C4-2B (cell line): ENCODE measurements at regions not wholly inside any gene's neighbourhood (a gene's known extent, or its start where the extent isn't known, plus 50 kb on each side); places are given as distances from the start of the nearest gene placed in this dataset.
"Not testable (repeated sequence)": the region's sequence is repeated elsewhere in the genome, so short reads cannot be mapped to it uniquely, and the experiment has no call there.

Experiments used
- H3K27ac ChIP-seq: fragments of 450-650 bp; 2 replicates; pipeline ENCODE4 v1.5.1; 2017
- ZFX ChIP-seq: fragments of 450-650 bp; IDR thresholded peaks from 2 replicates; pipeline ENCODE4 v1.6.1; 2017
- TF ChIP-seq, protein P1 (sequence below): fragments of 450-650 bp; conservative IDR thresholded peaks from 2 replicates; pipeline ENCODE4 v1.5.1; 2017; ENCODE audit warnings: mild to moderate bottlenecking

DNA sequence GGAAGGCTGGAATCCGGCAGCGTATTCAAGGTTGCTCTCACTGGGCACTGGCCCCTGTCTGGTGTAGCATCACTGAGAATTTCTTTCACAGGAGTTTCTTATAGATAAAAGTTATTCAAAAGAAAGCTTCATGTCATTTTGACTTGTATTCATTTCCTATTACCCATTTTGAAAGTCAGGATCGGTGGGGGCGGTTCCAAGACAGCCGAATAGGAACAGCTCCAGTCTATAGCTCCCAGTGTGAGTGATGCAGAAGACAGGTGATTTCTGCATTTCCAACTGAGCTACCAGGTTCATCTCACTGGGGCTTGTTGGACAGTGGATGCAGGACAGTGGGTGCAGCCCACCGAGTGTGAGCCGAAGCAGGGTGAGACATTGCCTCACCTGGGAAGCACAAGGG is 51.5 kb upstream of the CDC42EP3 start:
- not testable (repeated sequence) for H3K27ac ChIP-seq

DNA sequence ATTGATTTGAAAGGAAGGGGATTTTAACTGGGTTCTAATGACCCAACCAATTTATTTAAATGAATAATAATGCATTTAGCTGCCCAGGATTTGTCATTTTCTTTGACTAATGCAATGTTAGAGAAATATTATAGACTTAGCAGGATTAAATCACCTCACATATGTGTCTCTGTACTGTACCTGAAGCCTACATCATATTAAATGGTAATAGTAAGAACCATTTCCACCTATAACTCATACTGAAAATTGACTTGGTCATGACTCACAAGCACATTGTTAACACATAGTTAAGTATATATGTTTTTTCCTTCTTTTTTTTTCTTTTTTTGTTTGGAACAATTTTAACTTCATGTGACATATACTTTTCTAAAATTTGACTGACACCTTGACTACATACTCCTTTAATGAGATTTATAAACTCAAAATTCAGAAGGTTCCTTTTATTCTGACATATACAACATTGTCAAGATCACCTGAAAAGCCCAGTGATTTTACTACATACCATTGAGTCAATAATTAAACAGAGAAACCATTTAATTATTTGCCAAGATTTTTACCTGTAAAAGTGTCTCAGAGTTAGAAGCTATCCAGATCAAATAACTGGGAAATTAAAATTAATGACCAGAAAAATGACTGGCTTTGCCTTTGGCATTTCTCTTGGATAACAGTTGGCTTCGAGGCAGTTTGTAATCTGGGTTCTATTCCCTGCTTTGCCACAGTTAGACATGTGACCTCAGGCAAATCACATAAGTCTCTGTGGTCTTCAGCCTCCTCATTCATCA is 58.8 kb upstream of the CDC42EP3 start:
- H3K27ac ChIP-seq, result no peak overlapping the region
- TF ChIP-seq, protein P1, sequence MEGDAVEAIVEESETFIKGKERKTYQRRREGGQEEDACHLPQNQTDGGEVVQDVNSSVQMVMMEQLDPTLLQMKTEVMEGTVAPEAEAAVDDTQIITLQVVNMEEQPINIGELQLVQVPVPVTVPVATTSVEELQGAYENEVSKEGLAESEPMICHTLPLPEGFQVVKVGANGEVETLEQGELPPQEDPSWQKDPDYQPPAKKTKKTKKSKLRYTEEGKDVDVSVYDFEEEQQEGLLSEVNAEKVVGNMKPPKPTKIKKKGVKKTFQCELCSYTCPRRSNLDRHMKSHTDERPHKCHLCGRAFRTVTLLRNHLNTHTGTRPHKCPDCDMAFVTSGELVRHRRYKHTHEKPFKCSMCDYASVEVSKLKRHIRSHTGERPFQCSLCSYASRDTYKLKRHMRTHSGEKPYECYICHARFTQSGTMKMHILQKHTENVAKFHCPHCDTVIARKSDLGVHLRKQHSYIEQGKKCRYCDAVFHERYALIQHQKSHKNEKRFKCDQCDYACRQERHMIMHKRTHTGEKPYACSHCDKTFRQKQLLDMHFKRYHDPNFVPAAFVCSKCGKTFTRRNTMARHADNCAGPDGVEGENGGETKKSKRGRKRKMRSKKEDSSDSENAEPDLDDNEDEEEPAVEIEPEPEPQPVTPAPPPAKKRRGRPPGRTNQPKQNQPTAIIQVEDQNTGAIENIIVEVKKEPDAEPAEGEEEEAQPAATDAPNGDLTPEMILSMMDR, result no peak
- TF ChIP-seq ZFX, result no peak

DNA sequence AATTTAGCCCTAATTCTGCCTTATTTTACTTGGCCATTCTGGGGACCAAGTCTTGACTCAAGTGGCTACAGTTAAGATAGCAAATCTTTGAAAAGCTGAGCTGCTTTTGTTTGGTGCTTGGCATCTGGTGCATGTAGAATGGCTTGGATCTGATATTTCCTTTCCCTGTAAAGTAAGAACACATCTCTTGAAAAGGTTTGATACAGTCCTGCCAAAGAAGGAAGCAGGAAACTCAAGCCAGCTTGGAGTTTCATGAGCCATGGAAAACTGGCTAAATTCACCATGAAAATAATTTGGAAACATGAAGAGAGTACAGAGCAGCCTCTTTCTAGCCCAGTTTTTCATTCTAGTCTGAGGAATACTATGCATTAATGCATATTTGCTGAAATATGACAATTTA is 61.0 kb upstream of the CDC42EP3 start:
- H3K27ac ChIP-seq, result not testable (repeated sequence)

DNA sequence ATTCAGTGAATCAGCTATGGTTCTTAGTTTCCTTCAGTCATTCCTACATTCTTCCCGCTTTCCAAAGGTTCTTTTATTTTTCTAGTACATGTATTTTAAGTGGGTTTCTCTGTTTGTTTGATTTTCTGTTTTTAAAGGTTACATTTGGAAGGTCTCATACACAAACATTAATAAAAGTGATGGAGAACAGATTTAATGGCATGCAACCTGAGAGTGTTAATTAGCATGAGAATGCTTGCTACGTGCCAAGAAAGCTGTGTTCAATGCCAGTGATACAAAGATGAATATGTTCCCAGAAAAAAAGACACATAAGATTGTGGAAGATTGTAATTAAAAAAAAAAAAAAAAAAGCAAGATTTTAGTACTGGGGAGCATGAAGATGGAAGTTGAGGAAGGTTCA is 61.8 kb upstream of the CDC42EP3 start:
- no peak overlapping the region for H3K27ac ChIP-seq
- TF ChIP-seq, protein P1, result no peak
- no peak for TF ChIP-seq ZFX

DNA sequence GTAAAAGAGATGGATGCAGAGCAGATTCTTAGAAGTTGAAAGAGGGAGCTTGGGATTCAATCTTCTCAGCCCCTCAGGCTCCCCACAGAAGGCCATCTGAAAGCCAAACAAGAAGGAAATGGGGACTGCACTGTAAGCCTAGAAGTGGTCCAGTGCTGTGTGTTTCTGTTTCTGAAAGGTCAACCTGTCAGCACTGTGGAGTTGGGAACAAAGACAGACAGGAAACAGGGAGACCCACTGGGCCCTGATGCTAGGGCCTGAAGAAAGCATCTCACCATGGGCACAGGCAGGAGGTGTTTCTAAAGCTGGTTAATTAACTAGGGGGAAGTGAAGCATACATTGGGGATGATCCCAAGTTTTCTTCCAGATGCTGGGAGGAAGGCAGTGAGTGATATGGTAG is 62.5 kb upstream of the CDC42EP3 start:
- not testable (repeated sequence) for H3K27ac ChIP-seq

DNA sequence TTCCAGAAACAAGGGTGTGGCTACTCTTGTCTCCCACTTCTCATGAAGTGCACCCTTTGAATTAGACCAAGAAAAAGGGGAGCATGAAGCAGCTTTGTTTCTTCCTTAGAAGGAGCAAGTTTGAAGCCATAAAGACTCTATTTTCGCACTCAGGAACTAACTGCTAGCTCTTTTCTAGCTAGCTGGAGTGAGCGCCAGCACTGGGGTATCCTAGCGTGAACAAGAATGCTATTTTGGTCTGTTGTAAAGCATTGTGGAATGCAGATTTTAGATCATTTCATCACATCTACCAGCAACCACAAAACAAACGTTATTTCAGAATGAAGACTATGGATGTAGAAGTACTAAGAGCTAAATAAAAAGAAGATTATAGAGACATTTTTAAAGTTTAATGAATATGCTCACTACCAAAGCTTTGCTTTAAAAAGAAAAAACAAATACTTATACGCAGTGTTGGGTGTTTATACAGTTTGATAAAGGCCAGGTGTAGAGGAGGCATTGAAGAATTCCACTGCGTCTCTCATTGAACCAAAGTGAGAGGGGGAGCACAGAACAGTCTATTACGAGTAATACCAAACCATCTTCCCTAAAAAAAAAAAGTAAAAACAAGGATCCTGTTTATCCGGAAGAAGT is 63.6 kb upstream of the CDC42EP3 start:
- H3K27ac ChIP-seq, result not testable (repeated sequence)

DNA sequence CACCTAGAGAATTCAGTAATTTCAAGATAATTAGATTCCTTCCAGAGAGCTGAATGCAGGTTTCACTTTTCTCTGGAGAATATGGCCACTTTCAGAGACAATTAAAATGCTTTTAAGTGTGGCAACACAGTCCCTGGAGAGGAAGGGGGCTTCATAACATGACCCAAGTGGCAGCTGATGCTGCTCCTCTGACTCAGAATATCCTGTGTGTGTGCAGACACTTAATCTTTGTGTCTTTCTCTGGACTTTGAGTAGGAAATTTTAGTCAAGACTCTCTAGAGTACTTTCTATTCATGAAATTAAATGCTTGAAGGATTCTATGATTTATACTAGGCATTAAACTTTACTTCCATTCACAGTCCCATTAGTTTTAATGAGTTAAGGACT is 64.1 kb upstream of the CDC42EP3 start:
- not testable (repeated sequence) for H3K27ac ChIP-seq

DNA sequence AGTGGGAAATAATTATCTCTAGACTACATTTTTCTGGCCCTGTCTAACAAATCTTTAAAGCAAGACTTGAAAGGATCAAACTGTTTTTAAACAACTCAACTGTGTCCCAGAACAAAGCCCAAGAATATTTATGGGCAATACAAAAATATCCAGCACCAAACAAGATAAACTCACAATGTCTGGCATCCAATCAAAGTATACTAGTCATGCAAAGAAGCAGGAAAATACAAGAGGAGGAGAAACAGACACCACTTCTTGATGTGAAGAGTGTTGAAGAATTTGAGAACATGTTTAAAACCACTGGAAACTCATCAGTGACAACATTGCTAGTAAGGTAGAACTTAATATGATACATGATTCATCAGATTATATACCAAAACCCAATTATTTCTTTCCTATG is 66.1 kb upstream of the CDC42EP3 start:
- no peak overlapping the region for H3K27ac ChIP-seq
- TF ChIP-seq, protein P1, result no peak

DNA sequence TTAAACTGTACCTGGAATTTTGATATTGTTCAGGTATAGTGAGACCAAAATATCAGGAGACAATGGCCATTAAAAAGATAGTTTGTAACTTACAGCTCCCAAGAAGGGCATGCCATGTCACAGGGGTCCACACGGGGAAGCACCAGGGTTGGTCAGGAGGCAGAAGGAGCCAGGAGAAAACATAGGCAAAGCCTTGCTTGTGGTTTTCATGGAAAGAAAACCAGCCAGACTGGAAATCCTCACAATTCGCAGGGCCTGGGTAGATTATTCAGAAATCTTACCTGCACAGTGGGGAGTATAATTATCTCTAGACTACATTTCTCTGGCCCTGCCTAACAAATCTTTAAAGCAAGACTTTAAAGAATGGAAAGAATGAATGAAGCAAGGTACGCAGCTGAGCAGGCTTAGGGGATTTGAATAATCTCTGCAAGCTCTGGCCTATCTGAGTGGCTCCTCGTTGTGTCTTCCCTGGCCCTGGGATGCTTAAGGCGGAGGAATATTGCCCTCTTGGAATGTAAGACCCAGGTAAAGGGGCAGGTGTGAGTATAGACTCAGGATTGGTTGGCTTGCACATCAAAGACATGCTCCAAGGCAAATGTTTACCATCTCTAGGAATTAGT is 66.9 kb upstream of the CDC42EP3 start:
- no peak overlapping the region for H3K27ac ChIP-seq
- TF ChIP-seq, protein P1, result no peak
- TF ChIP-seq ZFX, result no peak

DNA sequence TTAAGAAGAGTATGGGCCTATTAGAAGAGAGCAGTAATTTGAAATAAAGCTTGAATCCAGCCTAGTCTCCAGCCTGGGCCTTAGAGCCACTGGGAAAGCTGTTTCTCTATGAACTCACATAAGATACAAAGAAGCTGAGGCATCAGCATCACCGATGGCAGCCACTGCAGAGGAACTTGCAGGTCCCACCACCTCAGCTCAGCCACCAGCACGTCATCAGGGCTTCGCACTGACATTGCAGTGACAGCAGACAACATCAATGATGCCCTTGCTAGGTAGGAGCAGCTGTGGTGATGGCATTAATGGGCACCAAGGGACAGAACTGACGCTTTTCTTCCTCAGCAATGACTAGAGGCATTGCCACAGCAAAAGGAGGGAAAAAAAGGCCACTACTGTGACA is 67.7 kb upstream of the CDC42EP3 start:
- no peak for TF ChIP-seq ZFX
- TF ChIP-seq, protein P1, result no peak
- H3K27ac ChIP-seq, result no peak overlapping the region
